SKM-1 (cell line): ENCODE measurements at regions not wholly inside any gene's neighbourhood (a gene's known extent, or its start where the extent isn't known, plus 50 kb on each side); places are given as distances from the start of the nearest gene placed in this dataset.
A peak's percentile ranks its signal among the peaks of the same experiment; 100 is the strongest.

Experiments used
- DNase-seq: peaks from one replicate; lab custom pipeline; 2025; ENCODE audit not compliant: unreplicated experiment; lab: John Stamatoyannopoulos, UW

- no peak for DNase-seq
These were observed 100.9 kb upstream of the ARHGEF3 start for GRCh38 chr3:56902468-56903160.

DNA sequence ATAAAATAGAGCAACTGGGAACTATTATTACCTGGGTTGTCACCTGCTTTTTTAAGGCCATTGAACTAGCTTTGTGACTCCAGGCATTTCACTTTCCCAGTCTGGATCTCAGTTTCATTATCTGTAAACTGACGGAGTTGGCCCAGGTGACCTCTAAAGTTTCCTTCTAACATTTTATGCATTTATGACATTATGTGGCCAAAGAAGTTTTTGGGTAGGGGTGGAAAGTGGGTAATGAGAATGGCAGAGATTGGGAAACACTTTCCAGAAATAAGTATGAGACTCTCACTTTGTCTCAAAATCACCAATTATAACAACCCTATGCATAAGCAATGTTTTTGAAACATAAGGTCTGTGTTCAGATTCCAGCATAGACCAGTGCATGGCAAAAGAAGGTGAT lies 99.1 kb upstream of the ARHGEF3 start:
- DNase-seq, result no peak

DNA sequence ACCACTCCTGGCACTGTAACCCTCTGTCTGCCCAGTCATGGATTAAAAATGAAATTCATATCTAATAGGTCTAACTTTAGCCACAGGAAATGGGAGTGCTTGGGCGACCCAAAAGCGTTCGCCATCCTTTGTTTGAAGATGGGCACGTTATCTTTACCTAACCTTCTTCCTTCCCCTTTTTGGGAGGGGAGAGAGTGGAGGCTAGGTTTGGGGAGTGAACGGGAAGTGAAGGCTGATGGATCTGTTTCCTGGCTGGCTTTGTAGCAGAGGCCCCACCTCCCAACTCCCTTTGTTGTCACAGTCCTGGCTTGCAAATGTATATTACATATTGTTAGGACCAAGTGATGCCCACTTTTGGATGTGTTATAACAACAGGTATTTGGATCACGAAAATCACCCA lies 98.1 kb upstream of the ARHGEF3 start:
- peak; percentile 46 for DNase-seq

DNA sequence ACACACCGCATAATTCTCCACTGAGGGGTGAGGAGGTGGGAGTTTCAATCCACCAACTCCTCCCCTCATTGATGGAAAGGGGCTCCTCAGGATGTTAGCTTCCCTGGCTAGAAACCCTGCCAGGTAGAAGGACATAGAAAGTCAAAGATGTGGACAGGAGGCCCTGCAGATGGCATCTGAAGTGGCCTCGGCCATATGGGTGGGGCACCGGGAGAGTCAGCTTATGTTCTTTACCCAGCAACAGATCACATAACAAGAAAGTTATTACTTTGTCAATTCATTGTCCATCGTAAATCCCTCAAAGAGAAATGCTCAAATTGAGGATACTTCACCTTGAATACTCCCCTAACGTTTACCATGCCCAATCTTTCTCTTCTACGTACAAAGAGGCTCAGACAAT lies 97.3 kb upstream of the ARHGEF3 start:
- no peak for DNase-seq

GRCh38 chr3:56896357-56896756 lies 94.6 kb upstream of the ARHGEF3 start:
- no peak for DNase-seq

DNA sequence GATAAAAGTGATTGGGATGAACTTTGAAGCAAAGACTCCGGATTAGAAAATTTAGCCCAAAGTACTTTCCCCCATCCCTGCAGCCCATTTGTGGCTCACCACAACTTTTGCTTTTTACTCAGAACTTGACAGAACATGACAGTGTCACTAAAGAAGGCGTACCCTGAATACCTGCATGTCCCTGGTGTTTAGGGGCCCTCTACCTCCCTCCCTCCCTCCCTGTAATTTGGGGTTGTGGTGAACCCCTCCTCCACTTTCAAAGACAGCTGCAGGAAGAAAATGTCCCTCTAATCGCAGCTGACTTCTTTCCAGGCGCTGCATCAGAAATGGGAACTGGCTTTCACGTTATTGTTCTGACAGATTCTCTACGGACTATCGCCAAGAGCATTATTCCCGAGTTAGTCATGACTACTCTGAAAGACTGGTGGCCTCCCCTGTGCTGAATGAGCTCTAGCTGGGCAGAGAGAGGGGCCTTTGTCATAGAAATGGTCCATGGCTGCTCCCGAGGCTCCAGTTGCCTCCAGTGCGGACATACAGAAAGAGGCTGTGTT lies 93.2 kb upstream of the ARHGEF3 start:
- DNase-seq, result no peak

DNA sequence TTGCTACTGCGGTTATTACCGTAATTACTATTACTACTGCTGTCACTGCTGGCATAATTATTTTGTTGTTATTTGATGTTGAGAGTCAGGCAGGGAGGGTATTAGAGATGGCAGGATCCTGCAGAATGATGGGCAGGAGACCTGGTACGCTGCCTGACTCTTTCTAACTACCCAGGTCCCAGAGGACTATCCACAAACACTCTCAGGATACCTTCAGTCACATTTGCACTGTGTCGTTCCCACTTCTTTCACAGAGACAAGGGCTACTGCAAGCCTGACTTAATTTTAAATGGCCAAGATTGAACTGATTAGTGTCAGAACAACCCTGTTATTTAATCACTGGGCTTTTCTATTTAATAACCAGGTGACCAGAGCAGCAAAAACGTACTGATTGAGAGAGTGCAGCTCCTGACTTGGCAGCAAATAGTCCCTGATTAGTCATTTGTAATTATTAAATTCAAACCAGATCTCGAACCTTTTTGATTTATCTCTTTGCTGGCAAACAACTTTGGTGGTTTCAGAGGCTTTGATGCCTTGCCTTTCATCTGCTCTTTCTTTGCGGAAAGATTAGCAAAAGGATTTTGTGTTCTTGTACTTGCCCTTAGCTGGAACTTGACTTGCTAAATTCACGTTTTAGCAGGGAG lies 88.8 kb upstream of the ARHGEF3 start:
- DNase-seq, result no peak

DNA sequence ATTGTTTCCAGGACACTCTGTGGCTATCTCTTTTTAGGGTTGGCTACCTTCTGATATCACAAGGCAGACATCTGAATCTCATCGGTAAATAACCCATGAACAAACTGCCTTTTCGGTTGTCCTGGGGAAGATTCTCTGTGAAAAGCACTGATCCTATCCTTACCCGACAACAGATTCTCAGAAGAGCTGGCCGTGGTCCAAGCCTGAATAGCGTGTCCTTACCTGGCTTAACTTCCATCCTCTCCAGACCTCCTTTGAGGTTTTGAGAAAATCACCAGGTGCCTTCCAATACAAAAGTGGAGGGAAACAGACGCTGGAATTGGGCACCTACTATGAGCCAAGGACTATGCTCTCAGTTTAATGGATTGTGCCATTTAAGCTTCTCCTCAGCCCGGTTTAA lies 87.4 kb upstream of the ARHGEF3 start:
- DNase-seq, result no peak

DNA sequence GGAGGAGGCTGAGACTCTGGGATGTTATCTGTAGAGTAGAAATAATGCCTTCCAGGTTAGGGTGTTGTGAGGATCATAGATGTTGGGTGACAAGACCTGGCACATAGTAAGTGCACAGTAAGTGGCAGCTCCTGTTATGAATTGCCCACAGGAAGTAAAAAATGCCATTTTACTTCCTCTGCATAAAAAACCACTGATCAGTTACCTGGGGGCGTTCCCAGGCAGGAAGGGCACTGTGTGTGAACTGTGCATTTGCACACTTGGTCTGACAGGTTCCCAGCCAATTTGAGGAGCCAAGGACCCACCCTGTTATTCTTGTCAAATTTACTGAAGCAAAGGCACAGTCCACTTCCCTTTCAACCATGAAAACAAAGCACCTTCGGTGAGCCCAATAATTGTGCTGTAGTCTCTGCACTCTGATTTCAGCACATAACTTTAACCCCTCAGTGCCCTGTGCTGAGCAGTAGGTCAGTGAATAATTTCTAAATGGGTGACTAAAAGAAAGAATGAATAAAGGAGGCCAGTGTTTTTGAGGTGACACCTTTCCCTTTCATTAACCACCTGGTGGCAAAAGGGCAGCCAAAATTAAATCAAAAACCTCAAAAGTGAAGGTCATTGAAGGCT lies 85.8 kb upstream of the ARHGEF3 start:
- no peak for DNase-seq

DNA sequence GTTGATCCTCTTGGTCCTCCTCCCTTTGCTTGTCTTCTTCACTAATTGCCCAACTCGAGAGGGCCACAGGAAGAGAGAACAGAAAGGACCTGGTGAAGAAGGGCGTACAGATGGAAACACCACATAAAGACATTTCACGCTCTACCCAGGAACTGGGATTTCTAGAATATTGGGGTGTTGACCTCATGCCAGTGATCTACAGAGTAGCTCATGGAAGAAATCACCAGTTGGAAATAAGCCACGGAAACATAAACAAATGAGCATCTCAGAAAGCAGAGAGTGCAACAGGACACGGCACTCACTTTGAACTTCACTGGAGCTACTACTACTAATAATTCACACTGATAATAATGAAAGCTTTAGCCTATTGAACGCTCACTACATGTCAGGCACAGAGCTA lies 84.6 kb upstream of the ARHGEF3 start:
- DNase-seq, result no peak

DNA sequence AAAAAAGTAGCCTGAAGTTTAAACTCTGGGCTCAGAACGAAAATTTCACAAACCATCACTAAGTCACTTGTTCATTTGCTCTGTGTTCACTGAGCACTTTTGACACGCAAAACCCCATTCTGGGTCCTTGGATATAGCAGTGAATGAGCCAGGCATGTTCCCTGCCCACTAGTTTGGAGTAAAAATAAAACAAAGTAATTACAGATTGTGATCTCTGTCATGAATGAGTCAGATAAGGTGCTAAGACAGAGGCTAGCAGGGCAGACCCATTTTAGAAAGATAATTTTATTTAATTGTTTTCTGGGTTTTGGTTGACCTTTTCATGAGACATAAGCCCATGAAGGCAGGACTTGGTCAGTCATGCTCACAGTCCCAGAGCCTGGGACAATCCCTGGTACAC lies 84.1 kb upstream of the ARHGEF3 start:
- DNase-seq, result no peak

DNA sequence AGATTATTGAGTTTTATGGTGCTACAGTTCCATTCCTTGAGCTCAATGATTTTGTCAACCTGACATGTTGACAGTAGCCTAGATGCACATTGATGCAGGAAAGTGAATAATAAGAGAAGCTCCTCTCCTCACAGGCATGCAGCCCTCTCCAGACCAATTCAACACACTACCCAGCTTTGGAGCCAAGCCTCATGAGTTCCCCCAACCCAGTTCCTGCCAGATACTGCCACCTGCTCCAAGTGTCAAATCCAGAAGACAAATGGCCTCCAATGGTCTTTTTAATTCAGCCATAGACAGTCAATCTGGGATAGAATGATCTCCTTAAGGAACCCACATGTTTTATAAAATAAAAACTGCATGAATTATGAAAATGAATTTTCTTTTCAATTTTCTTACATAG lies 83.7 kb upstream of the ARHGEF3 start:
- no peak for DNase-seq

GRCh38 chr3:56884387-56884786 lies 82.6 kb upstream of the ARHGEF3 start:
- no peak for DNase-seq

- no peak for DNase-seq
These were observed 82.1 kb upstream of the ARHGEF3 start for GRCh38 chr3:56883828-56884227.

DNA sequence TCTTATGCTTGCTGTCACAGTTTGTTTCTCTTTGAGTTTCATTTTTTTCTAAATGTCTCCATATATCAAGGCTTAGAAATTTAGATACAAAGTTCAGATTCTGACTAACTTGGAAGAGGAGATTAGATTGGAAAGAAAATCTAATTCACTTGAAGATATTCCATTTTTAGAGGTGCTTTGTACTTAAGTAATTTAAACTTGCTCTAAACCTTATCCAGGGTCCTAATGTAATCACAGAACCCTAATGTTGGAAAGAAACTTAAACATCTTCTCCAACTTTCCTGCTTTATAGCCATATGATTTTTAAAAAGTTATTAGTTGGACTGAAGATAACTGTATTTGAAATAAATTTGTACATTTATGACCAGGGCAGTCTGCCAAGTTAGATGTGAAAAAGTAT lies 81.1 kb upstream of the ARHGEF3 start:
- DNase-seq, result no peak

- no peak for DNase-seq
These were observed 80.1 kb upstream of the ARHGEF3 start for GRCh38 chr3:56881841-56882240.

- DNase-seq, result no peak
These were observed 79.2 kb upstream of the ARHGEF3 start for GRCh38 chr3:56880720-56881575.

DNA sequence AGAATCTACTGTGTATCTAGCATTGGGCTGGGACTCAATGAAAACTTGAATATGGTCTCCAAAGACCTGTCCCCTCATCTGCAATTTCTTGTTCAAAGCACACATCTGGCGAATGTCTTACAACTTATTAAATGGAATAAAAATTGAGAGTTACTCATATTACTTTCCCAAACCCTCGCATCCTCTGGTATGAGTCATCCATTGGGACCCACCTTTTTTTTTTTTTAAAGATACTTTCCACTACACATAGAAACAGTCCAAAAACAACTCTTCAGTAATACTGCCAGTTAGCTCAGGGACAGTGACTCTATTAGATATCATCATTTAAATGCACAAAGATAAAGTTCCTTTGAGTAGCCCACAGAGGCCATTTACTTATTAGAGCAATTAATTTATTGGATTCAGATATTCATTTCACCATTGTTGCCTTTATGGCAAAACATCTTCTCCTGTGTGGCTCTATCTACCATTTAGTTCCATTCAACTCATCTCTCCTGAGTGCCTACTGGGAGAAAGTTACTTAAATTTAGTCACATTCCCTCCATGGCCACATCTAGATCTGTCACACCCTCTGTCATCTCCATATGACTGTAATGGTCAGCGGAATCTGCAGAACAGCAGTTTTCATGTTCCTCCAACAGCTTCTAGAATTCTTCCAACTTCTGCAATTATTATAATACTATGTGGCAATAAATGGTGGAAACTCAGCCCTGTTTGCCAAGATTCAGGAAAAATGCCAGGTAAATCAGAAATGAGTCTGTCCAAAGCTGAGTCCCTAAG lies 77.9 kb upstream of the ARHGEF3 start:
- no peak for DNase-seq

- no peak for DNase-seq
These were observed 76.3 kb upstream of the ARHGEF3 start for GRCh38 chr3:56878074-56878473.

DNA sequence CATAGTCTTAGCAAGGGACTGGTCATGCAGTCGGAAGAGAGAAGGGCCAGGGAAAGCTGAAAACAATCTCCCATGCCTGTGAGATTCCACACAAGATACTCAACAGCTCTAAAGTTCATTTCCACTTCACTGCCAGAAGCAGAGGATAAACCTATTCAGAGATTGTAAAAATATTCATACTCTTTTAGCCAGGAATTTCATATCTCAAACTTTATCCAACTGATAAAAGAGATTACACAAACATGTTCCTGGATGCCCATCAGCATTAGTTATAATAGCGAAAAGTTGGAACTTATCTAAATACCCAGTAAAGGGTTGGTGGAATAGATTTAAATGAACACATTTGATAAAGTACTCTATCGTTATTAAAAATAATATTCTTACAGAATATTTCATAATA lies 75.2 kb upstream of the ARHGEF3 start:
- no peak for DNase-seq

GRCh38 chr3:56874269-56874668 lies 72.5 kb upstream of the ARHGEF3 start:
- no peak for DNase-seq
